GM12878 (cell line): ENCODE measurements at regions not wholly inside any gene's neighbourhood (a gene's known extent, or its start where the extent isn't known, plus 50 kb on each side); places are given as distances from the start of the nearest gene placed in this dataset.

Experiments used
- ATAC-seq: fragments of 200-7000 bp; cut with Tn5 transposase; 3 replicates; pipeline ENCODE4 v1.9.1; 2020; ENCODE audit warnings: mild to moderate bottlenecking, moderate library complexity
- BruUV-seq: library from RNA; stranded (reverse); fragments of 400-500 nt; replicated peaks from 2 replicates; lab custom pipeline; 2021; lab: Mats Ljungman, UMichigan
- CTCF ChIA-PET: fragments of 300-600 bp; sonication (Branson Sonifier 250); formaldehyde crosslinking; extraction: SDS; loops from one replicate; lab custom pipeline; 2021; ENCODE audit warnings: inconsistent platforms; lab: Yijun Ruan, JAX
- POLR2A ChIA-PET: fragments of 350-600 bp; formaldehyde crosslinking; extraction: SDS; loops from one replicate; lab custom pipeline; 2021; ENCODE audit warnings: inconsistent platforms; lab: Charles Lee
- RAD21 ChIA-PET: fragments of 300-600 bp; sonication (Branson Sonifier 250); formaldehyde crosslinking; loops from one replicate; lab custom pipeline; 2023; ENCODE audit warnings: antibody characterized with exemption; ENCODE audit not compliant: unreplicated experiment; lab: Charles Lee
- SMC1A ChIA-PET: fragments of 300-600 bp; sonication (Branson Sonifier 250); formaldehyde crosslinking; loops from one replicate; lab custom pipeline; 2023; ENCODE audit not compliant: unreplicated experiment, uncharacterized antibody; lab: Charles Lee
- DNase-seq: peaks from one replicate; pipeline ENCODE4 v3.0.0-alpha.2; 2011; ENCODE audit warnings: low read depth, low spot score
- FAIRE-seq: peaks from 3 replicates; lab custom pipeline; 2011; peaks lifted over from hg19 to GRCh38; lab: Jason Lieb, UNC
- H2AFZ ChIP-seq: 2 replicates; pipeline ENCODE4 v1.6.0; 2011; ENCODE audit warnings: low read depth, low read length, control low read depth; ENCODE audit not compliant: control insufficient read depth
- H3K27ac ChIP-seq: 2 replicates; pipeline ENCODE4 v1.5.1; 2011; ENCODE audit warnings: control low read depth; ENCODE audit not compliant: control insufficient read depth, insufficient read depth
- H3K27me3 ChIP-seq, 2 experiments: replicated peaks in 1 of 2; 2 replicates each; pipeline versions ENCODE4 v1.6.0 to v1.6.1; 2011; ENCODE audit warnings: low read length in 1 of 2; ENCODE audit not compliant: control insufficient read depth in 2 of 2, insufficient read depth in 2 of 2
- H3K36me3 ChIP-seq, 2 experiments: 2 replicates each; pipeline ENCODE4 v1.5.1; 2011; ENCODE audit warnings: low read length in 1 of 2; ENCODE audit not compliant: control insufficient read depth in 2 of 2, insufficient read depth in 2 of 2
- H3K4me1 ChIP-seq: 2 replicates; pipeline ENCODE4 v1.6.1; 2011; ENCODE audit warnings: mild to moderate bottlenecking, low read length, moderate library complexity, mixed read lengths; ENCODE audit not compliant: control insufficient read depth, insufficient read depth
- H3K4me2 ChIP-seq: 2 replicates; pipeline ENCODE4 v1.6.0; 2011; ENCODE audit warnings: control low read depth; ENCODE audit not compliant: control insufficient read depth, insufficient read depth
- H3K4me3 ChIP-seq: fragments of 200-600 bp; sonication (generic); 2 replicates; pipeline ENCODE4 v1.5.1; 2016
- H3K79me2 ChIP-seq: 2 replicates; pipeline ENCODE4 v1.6.0; 2011; ENCODE audit warnings: low read length; ENCODE audit not compliant: control insufficient read depth, insufficient read depth
- H3K9ac ChIP-seq: 2 replicates; pipeline ENCODE4 v1.8.0; 2011; ENCODE audit warnings: low read length, control low read depth, mixed read lengths; ENCODE audit not compliant: control insufficient read depth, insufficient read depth
- H3K9me3 ChIP-seq: replicated peaks from 3 replicates; pipeline ENCODE4 v1.5.1; 2011; ENCODE audit warnings: mild to moderate bottlenecking, low read length; ENCODE audit not compliant: control insufficient read depth, insufficient read depth
- H4K20me1 ChIP-seq: 2 replicates; pipeline ENCODE4 v1.6.0; 2011; ENCODE audit not compliant: control insufficient read depth, insufficient read depth
- CHD1 ChIP-seq: IDR thresholded peaks from 2 replicates; pipeline ENCODE4 v1.6.1; 2012; ENCODE audit warnings: low read depth, low read length, improper control_type of control experiment
- CHD4 ChIP-seq: fragments of 200-600 bp; sonication (generic); IDR thresholded peaks from 2 replicates; pipeline ENCODE4 v1.6.1; 2016; ENCODE audit warnings: mild to moderate bottlenecking
- GATAD2B ChIP-seq: fragments of 450-650 bp; conservative IDR thresholded peaks from 2 replicates; pipeline ENCODE4 v1.6.1; 2017; ENCODE audit warnings: low read depth, mild to moderate bottlenecking, moderate library complexity
- SIN3A ChIP-seq: IDR thresholded peaks from 2 replicates; pipeline ENCODE4 v1.6.1; 2012; ENCODE audit warnings: low read depth, low read length, improper control_type of control experiment
- SREBF2 ChIP-seq: IDR thresholded peaks from 2 replicates; pipeline ENCODE4 v1.6.1; 2012; ENCODE audit warnings: mild to moderate bottlenecking, low read length
- WGBS: methylation state at CpG from one replicate; pipeline ENCODE4 v1.1.6; 2016; ENCODE audit warnings: low lambda C conversion rate; ENCODE audit not compliant: insufficient replicate concordance, insufficient coverage; ENCODE audit errors: missing lambda C conversion rate; 5-methylcytosine and 5-hydroxymethylcytosine counted together
- in situ Hi-C: fragments of 300-500 bp; cut with MboI; formaldehyde crosslinking; loops from 9 replicates; pipeline ENCODE4 v1.14.3; 2018; ENCODE audit warnings: mixed read lengths
- intact Hi-C: fragments of 100-400 bp; cut with micrococcal nuclease; formaldehyde crosslinking; loops from one replicate; pipeline ENCODE4 v1.14.2; 2022; ENCODE audit not compliant: unreplicated experiment
- TF ChIP-seq, protein P1 (sequence below): IDR thresholded peaks from 2 replicates; pipeline ENCODE4 v1.6.1; 2012; ENCODE audit warnings: low read depth, low read length, improper control_type of control experiment
- TF ChIP-seq, protein P2 (sequence below): IDR thresholded peaks from 2 replicates; pipeline ENCODE4 v1.6.1; 2012; ENCODE audit warnings: low read length, inconsistent platforms
- TF ChIP-seq, protein P3 (sequence below): fragments of 450-650 bp; conservative IDR thresholded peaks from 2 replicates; pipeline ENCODE4 v1.6.1; 2017; ENCODE audit warnings: mild to moderate bottlenecking, moderate library complexity

DNA sequence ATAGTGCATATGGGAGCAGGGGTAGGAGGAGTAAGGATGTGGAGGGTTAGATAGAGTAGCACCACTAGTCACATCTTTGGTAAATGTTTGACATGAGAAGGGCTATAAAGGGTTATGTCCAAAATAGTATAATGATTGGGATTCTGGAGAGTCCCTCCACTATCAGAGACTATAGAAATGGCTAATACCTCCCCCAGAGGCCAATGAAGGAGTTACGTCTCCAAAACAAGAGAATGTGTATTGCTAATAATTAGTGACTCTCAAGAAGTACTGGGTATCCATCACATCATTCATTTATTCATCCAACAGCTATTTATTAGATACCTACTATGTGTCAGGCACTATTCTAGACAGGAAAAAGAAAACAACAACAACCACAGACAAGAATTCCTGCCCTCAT, 203.7 kb upstream of the UMPS start:
- RAD21 ChIA-PET: no interaction called here
- Histone ChIP-seq H3K9ac (no peak overlapping the region), H4K20me1 (no peaks in the 10 kb centered on the region), H2AFZ (no peak overlapping the region), H3K27ac (no peak overlapping the region), H3K36me3 (no peaks in the 10 kb centered on the region), H3K9me3 (no peaks in the 10 kb centered on the region), H3K79me2 (no peaks in the 10 kb centered on the region), H3K4me2 (no peak overlapping the region), H3K4me1 (no peaks in the 10 kb centered on the region), H3K27me3 (no peaks in the 10 kb centered on the region; a peak in 1 of 4 replicates), H3K4me3 (no peak overlapping the region)
- BruUV-seq: no TSS peak
- ATAC-seq (no peak), FAIRE-seq (no peak), DNase-seq (no peak)
- 38% methylated on average over 1 of the region's 1 CpG for WGBS
- CTCF ChIA-PET: no interaction called here
- in situ Hi-C loops (no loop called here), intact Hi-C loops (no loop called here)
- TF ChIP-seq SIN3A: no peak
- no peak for TF ChIP-seq CHD4
- TF ChIP-seq, protein P1, sequence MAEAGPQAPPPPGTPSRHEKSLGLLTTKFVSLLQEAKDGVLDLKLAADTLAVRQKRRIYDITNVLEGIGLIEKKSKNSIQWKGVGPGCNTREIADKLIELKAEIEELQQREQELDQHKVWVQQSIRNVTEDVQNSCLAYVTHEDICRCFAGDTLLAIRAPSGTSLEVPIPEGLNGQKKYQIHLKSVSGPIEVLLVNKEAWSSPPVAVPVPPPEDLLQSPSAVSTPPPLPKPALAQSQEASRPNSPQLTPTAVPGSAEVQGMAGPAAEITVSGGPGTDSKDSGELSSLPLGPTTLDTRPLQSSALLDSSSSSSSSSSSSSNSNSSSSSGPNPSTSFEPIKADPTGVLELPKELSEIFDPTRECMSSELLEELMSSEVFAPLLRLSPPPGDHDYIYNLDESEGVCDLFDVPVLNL: no peak
- POLR2A ChIA-PET: no interaction called here
- SMC1A ChIA-PET: no interaction called here

DNA sequence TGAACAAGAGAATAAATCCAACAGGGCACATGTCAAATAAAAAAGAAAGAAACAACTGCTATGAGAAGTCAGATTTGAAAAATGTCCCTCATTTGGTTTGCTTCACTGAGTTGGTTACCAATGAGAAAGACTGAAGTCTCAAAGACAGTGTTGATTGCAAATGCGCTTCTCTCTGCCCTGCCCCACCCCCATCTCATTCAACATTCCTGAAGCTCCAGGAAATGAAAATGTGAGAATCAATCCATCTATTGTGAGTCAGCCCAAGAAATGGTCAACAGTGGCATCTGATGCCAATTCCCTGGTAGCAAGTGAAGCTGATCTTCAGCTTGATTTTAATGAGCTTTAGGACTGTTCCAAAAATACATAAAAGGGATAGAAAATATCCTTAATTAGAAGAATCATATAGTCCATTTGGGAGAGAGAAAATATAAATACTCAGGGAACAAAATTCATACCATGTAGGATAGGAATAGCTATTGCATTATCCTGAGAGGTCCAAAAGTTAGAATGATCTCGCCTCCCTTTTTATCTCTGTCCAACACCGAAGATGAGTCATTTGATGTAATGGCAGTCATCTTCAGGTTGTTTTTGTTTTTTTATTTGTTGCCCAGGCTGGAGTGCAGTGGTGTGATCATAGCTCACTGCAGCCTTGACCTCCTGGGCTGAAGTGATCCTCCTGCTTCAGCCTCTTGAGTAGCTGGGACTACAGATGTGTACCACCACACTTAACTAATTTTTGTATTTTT, 200.3 kb upstream of the UMPS start:
- intact Hi-C loops: no loop called here
- ChIA-PET RAD21 (no interaction called here), POLR2A (no interaction called here), CTCF (no interaction called here), SMC1A (interaction anchor here (0.6 to 1.0 kb wide), 2 partner anchors 9 to 816 kb away, joined by 4 to 5 read pairs; no protein-coding TSS in a partner anchor)
- Histone ChIP-seq H3K79me2 (no peaks in the 10 kb centered on the region), H3K4me1 (no peaks in the 10 kb centered on the region), H3K27ac (no peak overlapping the region), H4K20me1 (no peaks in the 10 kb centered on the region), H3K9me3 (no peaks in the 10 kb centered on the region), H3K36me3 (no peaks in the 10 kb centered on the region), H3K27me3 (no peaks in the 10 kb centered on the region; a peak in 1 of 4 replicates), H2AFZ (no peak overlapping the region), H3K9ac (no peak overlapping the region), H3K4me3 (no peak overlapping the region), H3K4me2 (no peak overlapping the region)
- no peak for TF ChIP-seq CHD1
- no peak for TF ChIP-seq GATAD2B
- TF ChIP-seq SREBF2: no peak
- TF ChIP-seq, protein P2, sequence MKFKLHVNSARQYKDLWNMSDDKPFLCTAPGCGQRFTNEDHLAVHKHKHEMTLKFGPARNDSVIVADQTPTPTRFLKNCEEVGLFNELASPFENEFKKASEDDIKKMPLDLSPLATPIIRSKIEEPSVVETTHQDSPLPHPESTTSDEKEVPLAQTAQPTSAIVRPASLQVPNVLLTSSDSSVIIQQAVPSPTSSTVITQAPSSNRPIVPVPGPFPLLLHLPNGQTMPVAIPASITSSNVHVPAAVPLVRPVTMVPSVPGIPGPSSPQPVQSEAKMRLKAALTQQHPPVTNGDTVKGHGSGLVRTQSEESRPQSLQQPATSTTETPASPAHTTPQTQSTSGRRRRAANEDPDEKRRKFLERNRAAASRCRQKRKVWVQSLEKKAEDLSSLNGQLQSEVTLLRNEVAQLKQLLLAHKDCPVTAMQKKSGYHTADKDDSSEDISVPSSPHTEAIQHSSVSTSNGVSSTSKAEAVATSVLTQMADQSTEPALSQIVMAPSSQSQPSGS: no peak
- TF ChIP-seq, protein P3, sequence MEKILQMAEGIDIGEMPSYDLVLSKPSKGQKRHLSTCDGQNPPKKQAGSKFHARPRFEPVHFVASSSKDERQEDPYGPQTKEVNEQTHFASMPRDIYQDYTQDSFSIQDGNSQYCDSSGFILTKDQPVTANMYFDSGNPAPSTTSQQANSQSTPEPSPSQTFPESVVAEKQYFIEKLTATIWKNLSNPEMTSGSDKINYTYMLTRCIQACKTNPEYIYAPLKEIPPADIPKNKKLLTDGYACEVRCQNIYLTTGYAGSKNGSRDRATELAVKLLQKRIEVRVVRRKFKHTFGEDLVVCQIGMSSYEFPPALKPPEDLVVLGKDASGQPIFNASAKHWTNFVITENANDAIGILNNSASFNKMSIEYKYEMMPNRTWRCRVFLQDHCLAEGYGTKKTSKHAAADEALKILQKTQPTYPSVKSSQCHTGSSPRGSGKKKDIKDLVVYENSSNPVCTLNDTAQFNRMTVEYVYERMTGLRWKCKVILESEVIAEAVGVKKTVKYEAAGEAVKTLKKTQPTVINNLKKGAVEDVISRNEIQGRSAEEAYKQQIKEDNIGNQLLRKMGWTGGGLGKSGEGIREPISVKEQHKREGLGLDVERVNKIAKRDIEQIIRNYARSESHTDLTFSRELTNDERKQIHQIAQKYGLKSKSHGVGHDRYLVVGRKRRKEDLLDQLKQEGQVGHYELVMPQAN: no peak
- DNase-seq (no peak), ATAC-seq (no peak), FAIRE-seq (no peak)
- no TSS peak for BruUV-seq
- WGBS: 62% methylated on average over 3 of the region's 3 CpGs
- in situ Hi-C loops: no loop called here
